Stimulated activated CD8-positive, alpha-beta memory T cell treated with anti-CD3 and anti-CD28 coated beads, Interleukin-4, amount 100 ng/mL, for 1 hour (primary cell): ENCODE measurements at regions not wholly inside any gene's neighbourhood (a gene's known extent, or its start where the extent isn't known, plus 50 kb on each side); places are given as distances from the start of the nearest gene placed in this dataset.

Experiments
- DNase-seq, 2 donors: peaks; one replicate each; pipeline ENCODE4 v3.0.0-alpha.2; 2020; ENCODE audit warnings: low read depth in 2 of 2, low spot score in 1 of 2

GRCh38 chr13:90534617-90535370, 812.7 kb upstream of the MIR17HG start:
- DNase-seq, result no peak

- no peak for DNase-seq
These were observed 812.1 kb upstream of the MIR17HG start for GRCh38 chr13:90535421-90535820.

GRCh38 chr13:90538063-90538462, 809.4 kb upstream of the MIR17HG start:
- no peak for DNase-seq

GRCh38 chr13:90541346-90541745, 806.1 kb upstream of the MIR17HG start:
- no peak for DNase-seq

GRCh38 chr13:90542959-90543505, 804.5 kb upstream of the MIR17HG start:
- DNase-seq, result no peak

- DNase-seq, result no peak
These were observed 802.2 kb upstream of the MIR17HG start for GRCh38 chr13:90545070-90545840.

GRCh38 chr13:90547272-90547790, 800.2 kb upstream of the MIR17HG start:
- no peak for DNase-seq

- DNase-seq, result no peak
These were observed 796.2 kb upstream of the MIR17HG start for GRCh38 chr13:90551253-90551652.

GRCh38 chr13:90552702-90553101, 794.8 kb upstream of the MIR17HG start:
- DNase-seq, result no peak

GRCh38 chr13:90553159-90553558, 794.3 kb upstream of the MIR17HG start:
- no peak for DNase-seq

GRCh38 chr13:90557626-90558025, 789.9 kb upstream of the MIR17HG start:
- no peak for DNase-seq

GRCh38 chr13:90562443-90562842, 785.0 kb upstream of the MIR17HG start:
- DNase-seq, result no peak

GRCh38 chr13:90564096-90564495, 783.4 kb upstream of the MIR17HG start:
- DNase-seq, result no peak

- no peak for DNase-seq
These were observed 782.9 kb upstream of the MIR17HG start for GRCh38 chr13:90564566-90564965.

- no peak for DNase-seq
These were observed 781.3 kb upstream of the MIR17HG start for GRCh38 chr13:90565985-90566713.

- no peak for DNase-seq
These were observed 779.3 kb upstream of the MIR17HG start for GRCh38 chr13:90568165-90568564.

GRCh38 chr13:90576067-90576466, 771.4 kb upstream of the MIR17HG start:
- no peak for DNase-seq

- DNase-seq, result no peak
These were observed 769.8 kb upstream of the MIR17HG start for GRCh38 chr13:90577726-90578125.

- no peak for DNase-seq
These were observed 762.1 kb upstream of the MIR17HG start for GRCh38 chr13:90585392-90585791.

GRCh38 chr13:90591260-90591926, 756.1 kb upstream of the MIR17HG start:
- no peak for DNase-seq

- DNase-seq, result no peak
These were observed 755.6 kb upstream of the MIR17HG start for GRCh38 chr13:90591927-90592268.
